Trophoblast cell (in vitro differentiated cells and primary cell): ENCODE measurements at regions not wholly inside any gene's neighbourhood (a gene's known extent, or its start where the extent isn't known, plus 50 kb on each side); places are given as distances from the start of the nearest gene placed in this dataset.

Experiments
- DNase-seq, 2 donors: peaks; one replicate each; pipeline ENCODE4 v3.0.0-alpha.2; 2016
- H2AFZ ChIP-seq: 2 replicates; pipeline ENCODE4 v1.6.1; 2013; ENCODE audit warnings: low read length, moderate library complexity, mild to moderate bottlenecking; ENCODE audit not compliant: insufficient read depth, poor library complexity
- H2AK5ac ChIP-seq: 2 replicates; pipeline ENCODE4 v1.6.1; 2013; ENCODE audit warnings: mild to moderate bottlenecking, low read length
- H2BK120ac ChIP-seq: 2 replicates; pipeline ENCODE4 v1.6.1; 2013; ENCODE audit warnings: low read length, mild to moderate bottlenecking, moderate library complexity; ENCODE audit not compliant: insufficient read depth, poor library complexity
- H2BK12ac ChIP-seq: 2 replicates; pipeline ENCODE4 v1.6.1; 2013; ENCODE audit warnings: mild to moderate bottlenecking, low read length, moderate library complexity
- H2BK5ac ChIP-seq: 2 replicates; pipeline ENCODE4 v1.6.1; 2013; ENCODE audit warnings: low read length, low read depth, moderate library complexity, mild to moderate bottlenecking; ENCODE audit not compliant: poor library complexity
- H3K14ac ChIP-seq: 2 replicates; pipeline ENCODE4 v1.6.1; 2013; ENCODE audit warnings: mild to moderate bottlenecking, low read length
- H3K18ac ChIP-seq: 2 replicates; pipeline ENCODE4 v1.6.1; 2013; ENCODE audit warnings: mild to moderate bottlenecking, low read length
- H3K23ac ChIP-seq: 2 replicates; pipeline ENCODE4 v1.6.1; 2013; ENCODE audit warnings: low read length
- H3K27ac ChIP-seq: 2 replicates; pipeline ENCODE4 v1.5.1; 2013; ENCODE audit warnings: low read depth, mild to moderate bottlenecking, inconsistent platforms, low read length, moderate library complexity
- H3K27me3 ChIP-seq: 2 replicates; pipeline ENCODE4 v1.6.1; 2013; ENCODE audit warnings: inconsistent platforms, mild to moderate bottlenecking, low read length, moderate library complexity; ENCODE audit not compliant: insufficient read depth
- H3K36me3 ChIP-seq, 2 experiments: 1 replicate in 1 of 2; 2 replicates in 1 of 2; pipeline ENCODE4 v1.6.1; 2013; ENCODE audit warnings: low read length in 2 of 2, mild to moderate bottlenecking in 2 of 2, moderate library complexity in 1 of 2; ENCODE audit not compliant: insufficient read depth in 2 of 2, control insufficient read depth in 1 of 2
- H3K4ac ChIP-seq: 2 replicates; pipeline ENCODE4 v1.6.1; 2013; ENCODE audit warnings: low read depth, mild to moderate bottlenecking, low read length, moderate library complexity
- H3K4me1 ChIP-seq, 2 experiments: 1 replicate in 1 of 2; 2 replicates in 1 of 2; pipeline ENCODE4 v1.6.1; 2013; ENCODE audit warnings: low read length in 2 of 2, mild to moderate bottlenecking in 2 of 2, moderate library complexity in 1 of 2; ENCODE audit not compliant: insufficient read depth in 2 of 2, control insufficient read depth in 1 of 2
- H3K4me2 ChIP-seq: 2 replicates; pipeline ENCODE4 v1.6.1; 2013; ENCODE audit warnings: inconsistent platforms, mild to moderate bottlenecking, low read length, moderate library complexity
- H3K4me3 ChIP-seq: 2 replicates; pipeline ENCODE4 v1.5.1; 2013; ENCODE audit warnings: mild to moderate bottlenecking, low read depth, low read length, inconsistent platforms
- H3K79me1 ChIP-seq: one replicate; pipeline ENCODE4 v1.6.1; 2013; ENCODE audit warnings: low read length
- H3K79me2 ChIP-seq: 2 replicates; pipeline ENCODE4 v1.6.1; 2013; ENCODE audit warnings: low read length, mild to moderate bottlenecking; ENCODE audit not compliant: control insufficient read depth, insufficient read depth, poor library complexity
- H3K9ac ChIP-seq: 2 replicates; pipeline ENCODE4 v1.6.1; 2013; ENCODE audit warnings: mild to moderate bottlenecking, low read length
- H3K9me3 ChIP-seq: 2 replicates; pipeline ENCODE4 v1.6.1; 2013; ENCODE audit warnings: low read depth, mild to moderate bottlenecking, control low read depth, inconsistent platforms, low read length; ENCODE audit not compliant: insufficient read depth
- H4K12ac ChIP-seq: 2 replicates; pipeline ENCODE4 v1.6.1; 2013; ENCODE audit warnings: low read depth, mild to moderate bottlenecking, low read length, moderate library complexity
- H4K8ac ChIP-seq: 2 replicates; pipeline ENCODE4 v1.6.1; 2013; ENCODE audit warnings: low read depth, mild to moderate bottlenecking, low read length, moderate library complexity
- H4K91ac ChIP-seq: one replicate; pipeline ENCODE4 v1.6.1; 2013; ENCODE audit warnings: low read depth, mild to moderate bottlenecking, low read length, moderate library complexity
- WGBS: extraction: QIAGEN DNeasy Blood & Tissue Kit; methylation state at CpG from one replicate; pipeline ENCODE4 v1.1.7; 2013; ENCODE audit warnings: missing lambda C conversion rate; ENCODE audit not compliant: insufficient read length, insufficient coverage; ENCODE audit errors: extremely low coverage; 5-methylcytosine and 5-hydroxymethylcytosine counted together

- Histone ChIP-seq H3K27ac (no peak overlapping the region), H3K79me2 (peaks cover 4% of the 10 kb centered on the region), H3K79me1 (peaks cover 8% of the 10 kb centered on the region), H2BK5ac (peak overlapping the region; percentile 66), H2AFZ (peak overlapping the region; percentile 81), H4K8ac (peak overlapping the region; percentile 86), H4K91ac (peak overlapping the region; percentile 59), H3K4me2 (peak overlapping the region; percentile 93), H3K9ac (peak overlapping the region; percentile 39), H3K9me3 (no peaks in the 10 kb centered on the region), H3K27me3 (no peaks in the 10 kb centered on the region), H3K14ac (peak overlapping the region; percentile 85), H2AK5ac (no peak overlapping the region), H4K12ac (peak overlapping the region; percentile 80), H2BK120ac (peak overlapping the region; percentile 84), H3K36me3 (no peaks in the 10 kb centered on the region), H3K4ac (peak overlapping the region; percentile 11), H3K18ac (peak overlapping the region; percentile 95), H3K4me1 (peaks cover 6 to 7% of the 10 kb centered on the region in 2 experiments), H3K23ac (no peak overlapping the region), H3K4me3 (peak overlapping the region; percentile 80), H2BK12ac (peak overlapping the region; percentile 59)
- DNase-seq, result peak; percentile 92 to 96
- no CpG with 5 or more reads among the region's 57 CpGs for WGBS
Observed at GRCh38 chr9:6703898-6704639, 53.7 kb upstream of the KDM4C start.

- WGBS, result no CpG with 5 or more reads among the region's 7 CpGs
- Histone ChIP-seq H3K4me3 (no peak overlapping the region), H4K91ac (no peak overlapping the region)
Observed at GRCh38 chr9:6702707-6703106, 55.1 kb upstream of the KDM4C start.

GRCh38 chr9:6696178-6696577, 50.6 kb upstream of the GLDC start:
- H3K9ac ChIP-seq, result no peak overlapping the region
- no peak overlapping the region for H3K14ac ChIP-seq
- H3K36me3 ChIP-seq, result no peaks in the 10 kb centered on the region
- no CpG with 5 or more reads among the region's 9 CpGs for WGBS
- H3K23ac ChIP-seq, result no peak overlapping the region
- no peak overlapping the region for H4K8ac ChIP-seq
- H3K4me1 ChIP-seq, result no peaks in the 10 kb centered on the region
- H4K12ac ChIP-seq, result no peak overlapping the region
- H3K79me1 ChIP-seq, result no peaks in the 10 kb centered on the region
- no peaks in the 10 kb centered on the region for H3K9me3 ChIP-seq
- no peaks in the 10 kb centered on the region for H3K79me2 ChIP-seq
- no peak overlapping the region for H3K4ac ChIP-seq
- DNase-seq, result no peak
- H3K4me2 ChIP-seq, result no peak overlapping the region
- no peak overlapping the region for H3K27ac ChIP-seq
- H4K91ac ChIP-seq, result no peak overlapping the region
- no peak overlapping the region for H2AK5ac ChIP-seq
- H2BK12ac ChIP-seq, result no peak overlapping the region
- H3K18ac ChIP-seq, result no peak overlapping the region
- H2BK5ac ChIP-seq, result no peak overlapping the region
- no peak overlapping the region for H2BK120ac ChIP-seq
- no peaks in the 10 kb centered on the region for H3K27me3 ChIP-seq
- no peak overlapping the region for H3K4me3 ChIP-seq
- no peak overlapping the region for H2AFZ ChIP-seq

More at GRCh38 chr9:6702707-6703106, 55.1 kb upstream of the KDM4C start:
- no peak overlapping the region for H3K27ac ChIP-seq
- peak in 1 of 2 donors; percentile 54 for DNase-seq
- H3K36me3 ChIP-seq, result no peaks in the 10 kb centered on the region
- no peak overlapping the region for H3K4me2 ChIP-seq
- no peak overlapping the region for H2BK120ac ChIP-seq
- H2AK5ac ChIP-seq, result no peak overlapping the region
- no peak overlapping the region for H2BK12ac ChIP-seq
- H3K14ac ChIP-seq, result no peak overlapping the region
- no peak overlapping the region for H4K8ac ChIP-seq
- H3K9ac ChIP-seq, result no peak overlapping the region
- H2AFZ ChIP-seq, result no peak overlapping the region
- peaks cover 6 to 7% of the 10 kb centered on the region in 2 experiments for H3K4me1 ChIP-seq
- H3K27me3 ChIP-seq, result no peaks in the 10 kb centered on the region
- H3K79me2 ChIP-seq, result peaks cover 4% of the 10 kb centered on the region
- no peak overlapping the region for H4K12ac ChIP-seq
- H3K23ac ChIP-seq, result no peak overlapping the region
- H2BK5ac ChIP-seq, result no peak overlapping the region
- H3K18ac ChIP-seq, result no peak overlapping the region
- H3K4ac ChIP-seq, result no peak overlapping the region
- H3K79me1 ChIP-seq, result peaks cover 8% of the 10 kb centered on the region
- no peaks in the 10 kb centered on the region for H3K9me3 ChIP-seq

DNA sequence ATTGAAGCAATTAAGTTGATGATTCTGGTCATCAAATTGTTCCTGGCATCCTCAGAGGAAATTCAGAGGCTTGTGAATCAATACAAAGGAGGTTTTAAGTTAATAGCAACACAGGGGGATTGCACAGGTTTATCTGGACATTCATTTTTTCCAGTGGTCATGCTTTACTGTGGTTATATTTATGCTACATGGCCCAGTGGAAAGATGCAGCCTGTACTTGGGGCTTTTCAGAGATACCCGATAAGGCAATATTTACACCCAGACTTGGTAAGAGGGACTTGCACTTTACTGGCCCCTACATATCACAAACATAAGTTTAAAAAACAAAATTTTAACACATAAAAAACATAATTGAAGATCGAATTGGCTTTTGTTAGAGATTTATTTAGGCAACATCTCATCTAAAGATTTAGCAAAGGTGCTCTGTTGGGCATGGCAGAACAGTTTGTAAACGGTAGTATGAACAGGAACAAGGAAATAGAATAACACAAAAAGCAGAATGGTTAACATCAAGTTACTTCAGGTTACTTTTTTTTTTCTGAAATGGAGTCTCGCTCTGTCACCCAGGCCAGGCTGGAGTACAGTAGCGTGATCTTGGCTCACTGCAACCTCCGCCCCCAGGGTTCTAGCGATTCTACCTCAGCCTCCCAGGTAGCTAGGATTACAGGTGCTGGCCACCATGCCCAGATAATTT, 49.7 kb upstream of the GLDC start:
- H2BK5ac ChIP-seq, result no peak overlapping the region
- H4K91ac ChIP-seq, result no peak overlapping the region
- no peak overlapping the region for H2BK120ac ChIP-seq
- H3K4me1 ChIP-seq, result no peaks in the 10 kb centered on the region
- no peak overlapping the region for H3K23ac ChIP-seq
- no peak overlapping the region for H3K14ac ChIP-seq
- no peak overlapping the region for H2AFZ ChIP-seq
- no peaks in the 10 kb centered on the region for H3K9me3 ChIP-seq
- H4K8ac ChIP-seq, result no peak overlapping the region
- no peak overlapping the region for H3K9ac ChIP-seq
- H2AK5ac ChIP-seq, result no peak overlapping the region
- DNase-seq, result no peak
- no peaks in the 10 kb centered on the region for H3K36me3 ChIP-seq
- H3K4ac ChIP-seq, result no peak overlapping the region
- no peak overlapping the region for H3K4me3 ChIP-seq
- no peaks in the 10 kb centered on the region for H3K27me3 ChIP-seq
- no CpG with 5 or more reads among the region's 7 CpGs for WGBS
- no peak overlapping the region for H4K12ac ChIP-seq
- no peak overlapping the region for H3K27ac ChIP-seq
- H3K18ac ChIP-seq, result no peak overlapping the region
- H2BK12ac ChIP-seq, result no peak overlapping the region
- no peaks in the 10 kb centered on the region for H3K79me1 ChIP-seq
- H3K79me2 ChIP-seq, result no peaks in the 10 kb centered on the region
- H3K4me2 ChIP-seq, result no peak overlapping the region
